ENCODE measurements at regions not wholly inside any gene's neighbourhood (a gene's known extent, or its start where the extent isn't known, plus 50 kb on each side); places are given as distances from the start of the nearest gene placed in this dataset.

DNA sequence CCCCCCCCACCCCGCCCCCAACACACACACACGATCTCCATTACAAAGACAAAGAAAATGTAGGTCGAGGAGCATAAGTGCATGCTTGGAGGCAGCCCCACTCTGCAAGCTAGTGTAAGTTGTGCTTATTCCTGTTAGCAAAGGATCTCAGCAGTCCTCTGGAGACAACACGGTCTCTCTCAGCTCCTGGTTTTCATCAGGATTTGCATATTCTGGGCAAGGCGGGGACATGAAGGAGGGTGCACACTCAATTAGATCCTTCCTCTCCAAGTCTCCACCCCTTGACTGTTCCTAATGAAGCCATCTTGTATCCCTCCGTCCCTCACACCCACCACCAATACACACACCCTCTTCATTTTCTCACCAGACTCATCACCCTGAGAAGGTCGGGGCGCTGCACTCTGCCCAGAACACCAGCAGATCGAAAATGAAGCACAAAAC lies 63.8 kb downstream of the MRPL46 start:
- no peak for DNase-seq

DNA sequence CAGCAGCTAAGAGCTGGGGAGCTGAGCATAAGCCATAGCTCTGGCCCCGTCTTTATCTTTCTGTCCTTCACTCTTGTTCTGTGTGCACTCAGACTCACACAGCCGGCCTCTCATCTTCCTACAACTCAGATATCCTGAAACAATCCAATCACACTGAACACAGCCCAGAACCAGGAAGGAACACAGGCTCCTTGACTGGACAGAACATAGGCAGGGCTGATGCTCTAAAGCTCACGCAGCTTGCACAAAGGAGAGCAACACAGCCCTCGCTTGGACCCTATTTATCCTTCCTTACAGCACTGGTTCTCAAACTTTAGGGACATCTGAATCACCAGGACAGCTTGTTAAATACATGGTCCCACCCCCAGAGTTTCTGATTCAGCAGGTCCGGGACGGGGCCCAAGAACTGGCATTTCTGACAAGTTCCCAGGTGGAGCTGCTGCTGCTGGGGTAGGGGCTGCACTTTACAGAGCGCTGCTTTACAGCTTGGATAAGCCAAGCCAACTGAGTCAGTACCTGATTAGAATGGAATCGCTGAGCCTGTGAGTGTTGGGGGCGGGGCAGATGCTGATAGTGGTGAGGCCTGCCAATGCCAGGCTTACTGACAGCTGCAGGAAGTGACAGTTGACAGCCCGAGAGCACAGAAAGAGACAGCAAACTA lies 65.1 kb downstream of the MRPL46 start:
- DNase-seq = peak; percentile 6

DNA sequence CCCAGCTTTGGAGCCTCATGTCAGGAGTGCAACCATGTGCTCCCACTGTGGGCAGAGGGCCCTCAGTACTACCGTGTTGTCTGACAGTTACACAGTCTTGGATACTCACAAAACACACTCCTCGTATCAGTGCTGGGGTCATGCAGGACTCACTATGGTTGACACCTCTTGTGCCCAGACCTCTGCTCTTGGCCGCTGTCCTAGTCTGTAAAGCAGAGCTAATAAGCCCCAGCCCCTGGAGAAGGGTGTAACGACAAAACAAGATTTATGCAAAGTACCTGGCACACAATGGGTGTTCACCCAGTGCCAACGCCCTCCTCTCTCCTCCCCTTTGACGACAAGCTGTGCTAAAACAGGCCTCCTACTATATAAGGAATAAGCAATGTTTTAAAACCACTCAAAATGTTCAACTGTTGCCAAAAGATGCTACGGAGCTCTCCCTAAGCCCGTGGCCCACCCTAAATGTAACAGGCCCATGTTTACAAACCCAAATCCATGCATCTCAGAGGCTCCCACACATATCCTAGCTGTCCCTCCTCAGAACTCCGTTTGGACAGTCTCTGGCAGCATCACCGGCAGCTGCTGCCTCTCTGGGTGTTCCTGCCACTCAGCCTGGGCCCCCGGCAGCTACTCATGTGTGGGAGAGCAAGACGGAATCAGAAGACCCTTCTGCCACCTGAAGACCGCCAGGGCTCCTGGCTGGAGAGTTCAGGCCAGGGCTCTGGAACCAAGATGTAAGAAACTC lies 65.8 kb downstream of the MRPL46 start:
- DNase-seq = no peak

DNA sequence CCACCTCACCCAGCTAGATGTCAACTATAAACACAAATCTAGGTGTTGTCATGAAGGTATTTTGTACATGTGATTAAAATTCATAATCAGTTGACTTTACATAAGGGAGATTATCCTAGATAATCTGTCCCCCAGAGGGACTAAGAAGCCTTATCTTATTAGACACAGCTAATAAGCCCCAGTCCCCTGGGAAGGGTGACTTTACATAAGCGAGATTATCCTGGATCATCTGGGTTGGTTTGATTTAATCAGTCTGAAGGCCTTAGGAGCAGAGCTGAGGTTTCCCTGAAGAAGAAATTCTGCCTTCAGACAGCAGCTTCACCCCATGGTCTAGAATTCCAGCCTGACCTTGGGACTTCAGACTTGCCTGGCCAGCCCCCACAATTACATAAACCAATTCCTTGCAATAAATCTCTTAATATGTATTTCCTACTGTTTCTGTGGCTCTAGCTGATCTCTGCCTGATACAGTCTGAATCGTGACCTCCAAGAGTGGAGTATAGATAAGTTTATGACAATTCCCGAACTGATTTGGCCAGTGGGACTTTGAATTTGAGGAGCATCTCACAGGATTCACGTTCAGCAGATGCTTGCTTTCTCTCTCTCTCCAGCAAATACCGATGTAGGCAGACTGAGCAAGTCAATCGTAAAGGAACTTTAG lies 66.5 kb downstream of the MRPL46 start:
- no peak for DNase-seq

DNA sequence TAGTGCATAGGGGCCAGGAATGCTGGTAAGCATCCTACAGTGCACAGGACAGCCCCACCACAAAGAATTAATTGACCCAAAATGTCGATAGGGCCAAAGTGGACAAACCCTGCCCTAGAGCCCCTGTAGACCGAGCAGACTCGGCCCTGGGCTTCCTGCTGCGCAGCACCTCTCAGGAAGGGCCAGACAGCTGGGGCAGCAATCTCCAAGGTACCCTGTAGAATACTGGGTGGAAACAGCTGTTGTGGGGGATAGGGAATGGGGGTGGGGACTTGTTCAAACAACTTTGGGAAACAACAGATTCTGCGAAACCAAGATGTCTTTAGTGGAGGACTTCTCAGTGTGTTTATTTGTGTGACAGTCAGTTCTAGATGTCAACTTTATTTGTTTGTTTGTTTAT lies 67.1 kb downstream of the MRPL46 start:
- DNase-seq = no peak

DNA sequence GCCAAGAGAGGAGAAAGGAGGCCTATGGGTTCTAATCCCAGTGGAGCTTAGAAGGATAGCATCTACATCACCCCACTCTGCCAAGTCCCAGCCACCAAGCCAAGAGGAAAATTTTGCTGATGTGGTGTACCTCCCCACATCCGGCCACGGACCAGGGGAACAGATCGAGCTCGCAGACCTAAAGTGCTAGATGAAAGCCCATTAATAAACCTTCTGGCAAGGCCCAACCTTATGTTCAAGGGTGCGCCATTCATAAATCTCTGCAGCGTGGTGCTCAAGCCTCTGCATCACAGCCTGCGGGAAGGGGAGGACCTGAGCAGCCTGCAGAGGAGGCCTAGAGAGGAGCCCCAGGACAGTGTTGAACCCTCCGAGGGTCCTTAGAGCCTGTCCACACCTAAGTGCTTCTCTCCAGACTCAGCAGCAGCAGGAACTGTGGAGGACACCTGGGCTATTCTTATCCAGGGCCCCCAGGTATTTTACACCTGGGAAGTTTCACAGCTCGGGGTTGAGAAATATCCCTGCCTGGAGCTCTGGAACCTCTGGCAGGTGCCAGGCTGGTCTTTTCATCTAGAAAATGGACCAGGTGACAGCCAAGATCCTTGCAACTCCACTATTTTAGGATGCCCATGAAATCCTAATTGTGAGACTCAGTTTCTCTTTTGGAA lies 68.0 kb downstream of the MRPL46 start:
- no peak for DNase-seq

DNA sequence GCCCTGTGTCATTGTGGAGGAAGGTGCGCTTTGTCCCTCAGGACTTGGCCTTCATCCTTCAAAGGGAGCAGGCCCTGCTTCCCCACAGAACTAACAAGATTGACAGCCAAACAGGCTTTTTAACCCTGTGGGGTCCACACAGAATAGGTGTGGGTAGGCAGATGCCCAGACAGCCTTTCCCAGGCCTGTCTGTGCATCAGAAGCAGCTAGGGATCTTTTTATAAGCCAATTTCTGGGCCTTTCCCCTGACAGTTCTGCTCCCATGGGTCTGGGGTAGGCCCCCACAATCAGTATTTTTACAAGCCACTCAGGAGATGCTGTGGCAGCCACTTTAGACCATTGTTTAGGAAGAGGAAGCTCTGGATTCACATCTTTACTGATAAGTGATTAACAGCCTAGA lies 69.2 kb downstream of the MRPL46 start:
- no peak for DNase-seq

DNA sequence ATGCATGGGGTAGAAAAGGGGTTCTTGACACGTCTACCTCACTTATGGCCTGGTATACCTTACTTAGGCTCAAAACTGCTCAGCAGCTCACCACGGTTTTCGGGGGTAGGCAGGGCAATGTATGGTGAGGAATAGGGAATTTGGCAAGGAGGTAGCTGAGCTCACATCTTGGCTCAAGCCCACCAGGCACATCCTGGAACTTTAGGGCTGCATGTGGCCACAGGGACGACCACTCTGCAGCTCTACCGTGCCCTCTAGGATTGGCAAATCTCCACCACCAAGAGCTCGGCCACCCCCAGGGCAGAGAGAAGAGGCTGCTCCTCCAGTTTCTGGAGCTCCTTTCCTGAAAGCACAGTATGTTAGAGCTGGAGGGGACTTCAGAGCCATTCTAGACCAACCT lies 69.7 kb downstream of the MRPL46 start:
- no peak for DNase-seq

DNA sequence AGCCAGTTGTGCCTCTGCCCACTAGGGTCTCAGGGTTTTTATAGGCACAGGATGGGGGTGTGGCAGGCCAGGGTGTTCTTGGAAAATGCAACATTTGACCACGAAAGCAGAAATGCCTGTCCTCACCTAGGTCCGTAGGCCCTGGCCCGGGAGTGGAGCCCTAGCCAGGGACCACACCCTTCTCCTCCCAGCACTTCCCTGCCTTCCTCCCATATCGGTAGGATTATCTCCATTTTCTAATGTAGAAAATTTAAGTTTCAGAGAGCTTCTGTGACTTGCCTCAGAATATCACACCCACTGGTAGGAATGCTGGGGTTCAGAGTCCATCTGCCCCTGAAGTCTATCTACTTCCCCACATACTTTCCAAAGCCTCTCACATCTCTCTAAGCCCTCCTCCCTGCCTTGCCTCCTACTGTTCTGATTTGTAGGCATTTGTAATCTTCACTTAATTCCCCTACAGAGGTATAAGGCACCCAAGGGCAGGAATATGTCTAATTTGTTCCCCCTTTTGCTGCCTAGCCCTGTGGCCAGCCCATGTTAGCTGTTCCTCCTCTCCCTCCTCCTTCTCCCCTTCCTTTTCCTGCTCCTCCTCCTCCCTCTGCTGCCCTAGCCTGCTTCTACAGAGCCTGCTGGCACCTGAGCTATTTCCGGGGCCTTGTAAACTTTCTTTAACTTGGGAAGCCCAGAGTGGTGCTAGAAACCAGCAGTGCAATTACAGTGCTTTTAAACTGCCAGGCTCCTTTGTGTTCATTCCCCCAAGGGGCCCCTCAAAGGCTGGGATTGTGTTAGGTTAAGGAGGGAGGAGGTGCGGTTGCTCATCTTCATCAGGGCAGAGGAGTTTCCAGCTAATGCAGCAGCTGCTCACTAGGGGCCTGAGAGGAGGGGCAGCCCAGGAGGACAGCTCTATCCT lies 71.1 kb downstream of the MRPL46 start:
- DNase-seq = no peak

DNA sequence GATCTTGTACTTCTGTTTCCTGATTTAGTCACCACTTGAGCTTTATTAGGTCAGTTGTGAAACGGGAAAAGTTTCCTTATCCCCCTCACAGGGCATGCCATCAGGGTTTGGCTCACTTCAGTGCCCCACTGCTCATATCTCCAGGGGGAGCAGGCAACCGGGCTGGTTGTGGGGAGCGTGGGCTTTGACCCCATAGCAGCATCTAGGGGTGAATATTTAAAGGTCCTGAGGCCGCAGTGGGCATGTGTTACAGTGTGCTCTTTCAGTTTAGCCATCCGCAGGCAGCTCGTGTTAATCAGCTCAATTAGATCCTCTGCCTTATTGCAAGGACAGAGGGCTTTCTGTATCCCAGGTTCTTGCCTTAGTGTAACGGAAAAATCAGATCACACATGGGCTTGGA lies 71.9 kb downstream of the MRPL46 start:
- no peak for DNase-seq

DNA sequence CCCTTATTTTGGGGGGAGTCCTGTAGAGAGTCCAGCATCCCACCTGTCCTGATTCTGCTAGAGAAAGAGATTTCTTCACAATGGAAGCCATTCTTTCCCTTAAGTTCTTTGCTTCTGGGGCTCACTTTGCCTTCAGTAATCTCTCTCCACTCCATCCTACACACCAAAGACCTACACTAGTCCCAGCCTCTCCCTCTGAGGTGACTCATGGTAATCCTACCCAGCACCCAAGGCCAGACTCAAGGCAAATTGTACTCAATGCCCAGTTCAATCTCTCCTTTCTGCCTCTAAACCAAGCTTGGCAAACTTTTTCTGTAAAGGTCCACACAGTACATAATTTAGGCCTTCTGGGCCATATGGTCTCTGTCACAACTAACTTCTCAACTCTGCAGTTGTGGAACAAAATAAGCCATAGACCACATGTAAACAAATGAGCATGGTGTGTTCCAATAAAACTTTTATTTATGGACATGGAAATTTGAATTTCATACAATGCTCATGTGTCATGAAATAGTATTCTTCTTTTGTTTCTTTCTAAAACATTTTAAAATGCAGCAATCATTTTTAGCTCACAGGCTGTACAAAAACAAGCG lies 72.5 kb downstream of the MRPL46 start:
- DNase-seq = no peak

DNA sequence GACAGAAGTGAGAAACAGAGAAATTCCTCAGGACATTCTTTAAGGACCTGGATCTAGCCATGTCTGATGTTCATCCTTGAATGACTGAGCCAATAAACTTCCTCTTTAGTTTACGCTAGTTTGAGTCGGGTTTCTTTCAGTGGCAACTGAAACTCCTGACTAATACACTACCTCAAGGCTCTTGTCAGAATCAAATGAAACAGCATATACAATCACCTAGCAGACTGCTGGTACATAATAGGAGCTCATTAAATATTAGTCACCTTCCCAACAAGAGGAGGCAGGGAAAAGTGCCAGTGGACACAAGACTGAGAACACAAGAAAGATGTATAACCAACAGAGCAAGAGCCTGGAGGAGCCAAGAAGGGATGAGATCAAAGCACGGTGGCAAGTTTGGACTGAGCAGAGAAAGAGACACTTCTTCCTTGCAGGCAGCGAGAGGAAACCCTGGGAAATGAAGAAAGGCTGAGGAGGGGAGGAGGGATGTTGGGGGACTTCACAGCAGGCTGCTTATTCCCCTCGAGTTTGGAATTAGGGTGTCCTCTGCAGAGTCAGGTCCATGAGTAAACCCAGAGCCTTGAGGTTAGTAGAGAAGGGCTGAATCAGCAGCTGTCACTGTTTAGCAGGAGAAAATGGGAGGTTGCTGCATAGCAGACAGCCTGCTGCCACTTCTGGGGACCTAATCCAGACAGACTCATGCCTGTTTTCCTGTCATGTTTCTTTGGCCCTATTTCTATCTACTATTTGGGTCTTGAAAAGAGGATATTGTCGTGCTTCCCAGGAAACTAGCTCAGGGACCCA lies 73.3 kb downstream of the MRPL46 start:
- no peak for DNase-seq

DNA sequence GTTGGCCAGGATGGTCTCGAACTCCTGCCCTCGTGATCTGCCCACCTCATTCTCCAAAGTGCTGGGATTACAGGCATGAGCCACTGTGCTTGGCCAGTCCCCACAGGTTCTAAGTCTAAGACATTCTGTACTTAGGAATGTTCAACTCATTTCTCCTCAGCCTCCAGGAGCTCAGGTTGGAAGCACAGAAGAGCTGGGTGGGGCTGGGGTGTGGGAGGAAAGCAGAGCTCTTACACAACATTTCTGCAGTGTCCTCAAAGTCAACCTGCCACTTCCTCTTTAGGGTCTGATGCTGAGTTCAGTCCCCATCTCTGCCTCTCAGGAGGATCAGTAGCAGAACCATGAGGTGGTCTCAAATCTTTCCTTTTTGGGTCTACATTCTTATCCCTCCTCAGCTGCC lies 75.5 kb downstream of the MRPL46 start:
- no peak for DNase-seq

DNA sequence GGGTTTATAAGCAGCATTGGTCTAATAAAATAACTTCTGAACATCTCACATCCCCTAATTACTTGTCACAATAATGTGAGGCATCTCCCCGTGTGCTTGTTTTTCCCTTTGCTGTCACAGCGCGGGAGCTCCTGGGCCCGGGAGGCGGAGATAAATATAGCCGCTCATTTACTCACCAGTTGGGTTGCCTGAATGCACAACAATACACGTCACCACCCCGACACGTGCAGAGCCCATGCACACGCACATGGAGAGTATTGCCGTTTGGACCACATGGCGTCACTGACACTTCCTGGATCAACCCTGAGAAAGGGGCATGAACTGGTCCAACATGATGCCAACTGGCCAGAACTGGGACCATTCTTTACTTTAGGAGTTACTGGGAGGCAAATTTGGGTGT lies 76.2 kb downstream of the MRPL46 start:
- DNase-seq = no peak

DNA sequence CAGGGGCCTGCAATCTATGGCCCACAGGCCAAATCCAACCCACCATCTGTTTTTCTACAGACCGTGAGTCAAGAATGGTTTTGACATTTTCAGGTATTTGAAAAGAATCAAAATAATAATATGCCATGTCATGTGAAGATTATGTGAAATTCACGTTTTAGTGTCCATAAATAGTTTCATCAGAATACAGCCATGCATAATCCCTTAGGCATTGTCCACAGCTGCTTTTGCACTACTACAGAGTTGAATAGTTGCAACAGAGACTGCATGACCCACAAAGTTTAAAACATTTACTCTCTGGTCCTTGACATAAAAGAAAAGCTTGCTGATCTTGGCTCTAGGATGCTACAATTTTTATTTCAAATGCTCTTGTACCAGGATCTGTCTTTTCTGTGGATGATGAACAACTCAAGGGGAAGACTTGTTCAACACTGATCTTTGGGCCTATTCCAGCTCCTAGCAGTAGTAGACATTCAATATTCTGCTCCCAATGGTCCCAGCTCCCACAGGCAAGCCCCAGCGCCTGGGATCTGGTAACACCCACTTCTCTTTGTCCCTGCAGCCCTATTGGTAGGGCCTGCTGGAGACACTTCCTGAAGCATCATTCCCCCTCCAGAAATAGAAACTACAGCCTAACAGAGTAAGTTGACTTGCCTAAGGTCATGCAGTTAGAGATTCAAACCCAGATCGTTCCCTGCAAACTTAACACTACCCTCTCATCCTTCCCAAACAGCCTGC lies 76.9 kb downstream of the MRPL46 start:
- no peak for DNase-seq

DNA sequence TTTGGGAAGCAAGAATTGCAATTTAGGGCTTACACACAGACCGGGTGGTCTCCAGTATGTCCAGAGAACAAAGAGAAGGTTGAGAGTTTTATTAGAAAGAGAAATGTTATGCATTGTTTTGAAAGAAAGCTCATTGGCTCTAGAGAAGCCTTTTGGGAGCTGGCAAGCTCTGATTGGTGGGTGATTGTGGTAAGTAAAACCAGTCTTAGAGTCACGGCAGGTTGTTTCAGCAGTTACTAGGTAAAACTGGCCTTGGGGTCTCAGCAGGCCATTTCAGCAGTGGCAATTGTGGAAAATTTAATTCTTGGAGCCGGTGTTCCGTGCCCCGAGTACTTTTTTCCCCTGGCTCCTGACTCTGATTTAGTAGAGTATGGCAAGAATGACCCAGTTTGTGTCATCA lies 78.1 kb downstream of the MRPL46 start:
- DNase-seq = no peak

DNA sequence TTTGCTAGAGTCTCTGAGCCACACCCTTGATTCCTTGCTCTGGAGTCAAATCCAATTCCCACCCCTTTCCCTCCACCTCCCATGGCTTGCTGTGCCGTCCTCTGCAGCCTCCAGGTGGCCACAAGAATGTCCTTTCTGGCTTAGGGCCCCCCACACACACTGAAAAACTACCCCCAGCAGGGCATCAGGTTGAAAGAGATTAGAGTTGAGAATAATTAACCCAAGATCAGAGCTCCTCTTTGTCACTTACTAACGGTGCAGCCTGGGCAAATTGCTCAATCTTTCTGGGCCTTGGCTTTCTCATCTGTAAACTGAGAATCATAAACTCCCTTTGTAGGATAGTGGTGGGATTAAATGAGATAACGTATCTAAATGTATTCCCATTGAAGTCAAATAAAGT lies 78.5 kb downstream of the MRPL46 start:
- no peak for DNase-seq

DNA sequence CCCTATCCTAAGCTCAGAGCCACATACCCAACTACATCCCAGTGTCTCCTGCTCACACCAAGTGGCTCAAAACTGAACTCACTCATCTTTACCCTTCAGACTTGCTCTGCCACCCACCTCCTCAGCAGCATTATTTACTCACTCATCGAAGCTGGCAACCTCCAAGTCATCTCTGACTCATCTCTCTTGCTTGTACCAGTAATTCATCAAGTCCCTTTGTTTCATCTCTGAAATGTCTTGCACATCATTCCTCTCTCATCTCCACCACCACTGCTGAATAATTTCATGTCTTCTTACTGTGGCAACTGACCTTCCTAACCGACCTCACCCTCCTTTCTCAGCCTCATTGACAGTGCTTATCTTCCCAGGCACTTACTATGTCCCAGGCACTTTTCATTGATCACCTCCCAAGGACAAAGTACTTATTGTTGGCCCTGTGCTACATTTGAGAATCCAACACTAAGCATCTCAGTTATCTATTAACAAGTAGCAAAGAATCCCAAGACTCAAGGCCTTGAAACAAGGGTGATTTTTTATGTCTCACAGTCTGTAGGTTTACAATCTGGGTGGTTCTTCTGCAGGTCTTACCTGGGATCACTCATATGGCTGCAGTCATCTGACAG lies 82.0 kb downstream of the MRPL46 start:
- no peak for DNase-seq

DNA sequence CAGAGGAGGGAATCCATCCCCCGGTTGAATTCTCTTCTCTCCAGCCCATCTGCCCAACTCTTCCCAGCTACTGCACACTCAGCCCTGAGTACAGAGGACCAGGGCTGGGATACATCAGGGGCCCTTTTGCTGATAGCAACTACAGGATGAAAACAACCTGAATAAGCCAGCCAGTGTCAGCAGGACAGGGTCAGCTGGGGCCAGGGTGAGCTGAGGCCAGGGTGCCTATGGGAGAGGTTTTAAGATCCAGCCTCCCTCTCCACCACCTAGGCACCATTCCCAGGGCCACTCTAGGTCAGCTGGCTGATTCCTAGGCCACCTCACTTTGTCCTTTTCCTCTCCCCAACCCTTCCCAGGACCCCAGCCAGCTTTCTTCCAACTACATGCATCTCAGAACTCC lies 83.8 kb downstream of the MRPL46 start:
- DNase-seq = no peak

DNA sequence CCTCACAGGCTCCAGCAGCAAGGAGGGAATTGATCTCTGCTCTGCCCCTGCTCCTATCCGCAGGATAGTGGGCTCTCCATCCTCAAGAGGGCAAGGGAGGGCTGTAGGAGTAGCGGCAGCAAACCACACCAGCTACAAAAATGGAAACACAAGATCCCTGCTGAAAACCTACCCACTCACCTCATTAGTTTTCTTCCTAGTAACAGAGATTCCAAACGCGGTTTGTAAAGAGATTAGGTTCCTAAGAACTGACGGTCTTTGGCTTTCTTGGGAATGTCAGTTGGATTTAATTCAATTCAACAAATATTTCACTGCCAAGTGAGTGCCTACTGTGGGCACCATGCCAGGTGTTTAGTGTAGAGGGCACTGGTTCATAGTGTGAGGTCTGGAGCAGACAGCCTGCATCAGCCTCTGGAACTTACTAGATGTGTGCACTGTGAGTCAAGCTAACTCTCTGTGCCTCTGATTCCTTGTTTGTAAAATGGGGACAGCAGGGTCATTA lies 84.7 kb downstream of the MRPL46 start:
- DNase-seq = no peak
